ENCODE measurements at regions not wholly inside any gene's neighbourhood (a gene's known extent, or its start where the extent isn't known, plus 50 kb on each side); places are given as distances from the start of the nearest gene placed in this dataset.
A peak's percentile ranks its signal among the peaks of the same experiment; 100 is the strongest.

DNA sequence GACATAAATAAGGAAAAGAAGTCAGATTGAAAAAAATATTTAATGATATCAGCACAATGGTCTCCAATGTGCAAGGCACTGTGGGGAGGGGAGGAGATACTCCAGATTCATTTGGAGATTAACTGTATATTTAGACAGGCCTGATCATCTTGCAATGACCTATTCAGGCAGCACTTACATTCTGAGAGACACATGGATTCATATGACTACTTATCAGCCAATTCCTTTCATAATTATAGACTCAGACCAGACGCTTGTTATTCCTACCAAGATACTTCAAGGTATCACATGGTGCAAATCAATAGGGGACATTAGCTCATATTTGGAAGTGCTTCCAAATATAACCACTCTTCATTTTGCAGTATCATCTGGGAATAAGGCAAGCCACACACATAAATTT lies 153.5 kb upstream of the TARS1 start:
- DNase-seq (ENCODE audit: low read depth in 1 of 2, low spot score in 1 of 2) = no peak
- Histone ChIP-seq H3K4me1 (ENCODE audit: low read depth) (peaks cover 6% of the 10 kb centered on the region), H3K4me3 (no peak overlapping the region), H3K9me3 (ENCODE audit: low read depth) (no peaks in the 10 kb centered on the region), H3K27me3 (no peaks in the 10 kb centered on the region), H3K27ac (no peak overlapping the region), H3K36me3 (no peaks in the 10 kb centered on the region)
- TF ChIP-seq, protein P1, sequence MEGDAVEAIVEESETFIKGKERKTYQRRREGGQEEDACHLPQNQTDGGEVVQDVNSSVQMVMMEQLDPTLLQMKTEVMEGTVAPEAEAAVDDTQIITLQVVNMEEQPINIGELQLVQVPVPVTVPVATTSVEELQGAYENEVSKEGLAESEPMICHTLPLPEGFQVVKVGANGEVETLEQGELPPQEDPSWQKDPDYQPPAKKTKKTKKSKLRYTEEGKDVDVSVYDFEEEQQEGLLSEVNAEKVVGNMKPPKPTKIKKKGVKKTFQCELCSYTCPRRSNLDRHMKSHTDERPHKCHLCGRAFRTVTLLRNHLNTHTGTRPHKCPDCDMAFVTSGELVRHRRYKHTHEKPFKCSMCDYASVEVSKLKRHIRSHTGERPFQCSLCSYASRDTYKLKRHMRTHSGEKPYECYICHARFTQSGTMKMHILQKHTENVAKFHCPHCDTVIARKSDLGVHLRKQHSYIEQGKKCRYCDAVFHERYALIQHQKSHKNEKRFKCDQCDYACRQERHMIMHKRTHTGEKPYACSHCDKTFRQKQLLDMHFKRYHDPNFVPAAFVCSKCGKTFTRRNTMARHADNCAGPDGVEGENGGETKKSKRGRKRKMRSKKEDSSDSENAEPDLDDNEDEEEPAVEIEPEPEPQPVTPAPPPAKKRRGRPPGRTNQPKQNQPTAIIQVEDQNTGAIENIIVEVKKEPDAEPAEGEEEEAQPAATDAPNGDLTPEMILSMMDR (IDR thresholded peaks at IDR 0.05; ENCODE audit: low read depth, low read length) = no peak

DNA sequence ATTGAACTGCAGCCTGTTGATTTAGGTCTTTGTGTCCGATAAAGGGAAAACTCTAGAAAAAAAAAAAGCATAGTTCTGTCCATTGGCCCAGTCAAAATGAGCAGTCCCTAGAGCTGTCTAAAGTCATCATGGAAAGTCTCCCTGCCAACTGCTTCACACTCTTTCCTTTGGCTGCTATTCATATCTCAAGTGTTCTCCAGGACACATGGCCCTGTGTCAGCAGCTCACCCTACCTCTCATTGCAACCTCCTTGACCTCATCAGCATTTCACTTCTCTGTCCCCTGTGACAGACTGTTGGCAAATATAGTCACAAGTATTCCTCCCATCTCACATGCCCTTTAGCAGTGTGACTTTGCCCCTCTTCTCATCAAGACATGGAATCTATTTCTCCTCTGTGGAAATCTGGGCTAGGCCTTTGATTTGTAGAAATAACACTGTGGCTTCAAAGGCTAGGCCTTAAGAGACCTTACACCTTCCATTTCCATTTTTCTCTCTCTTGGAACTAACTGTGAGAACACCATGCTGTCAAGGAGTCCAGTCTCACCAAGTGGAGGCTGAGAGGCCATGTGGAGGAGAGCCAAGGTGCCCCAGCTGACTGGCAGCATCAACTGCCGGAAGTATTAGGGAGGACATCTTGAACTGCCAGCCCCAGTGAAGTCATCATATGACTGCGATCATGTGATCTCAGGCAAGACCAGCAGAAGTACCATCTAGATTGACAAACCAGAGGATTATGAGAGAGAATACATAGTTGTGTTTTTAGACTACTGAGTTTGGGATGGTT lies 149.4 kb upstream of the TARS1 start:
- H3K27me3 ChIP-seq = no peaks in the 10 kb centered on the region
- DNase-seq (ENCODE audit: low read depth in 1 of 2, low spot score in 1 of 2) = peak in 1 of 2 donors; percentile 83
- no peaks in the 10 kb centered on the region for H3K4me1 ChIP-seq (ENCODE audit: low read depth)
- TF ChIP-seq, protein P1 (IDR thresholded peaks at IDR 0.05; ENCODE audit: low read depth, low read length) = no peak
- H3K4me3 ChIP-seq = no peak overlapping the region
- no peaks in the 10 kb centered on the region for H3K36me3 ChIP-seq
- peak overlapping the region; percentile 27 for H3K27ac ChIP-seq
- no peaks in the 10 kb centered on the region for H3K9me3 ChIP-seq (ENCODE audit: low read depth)

DNA sequence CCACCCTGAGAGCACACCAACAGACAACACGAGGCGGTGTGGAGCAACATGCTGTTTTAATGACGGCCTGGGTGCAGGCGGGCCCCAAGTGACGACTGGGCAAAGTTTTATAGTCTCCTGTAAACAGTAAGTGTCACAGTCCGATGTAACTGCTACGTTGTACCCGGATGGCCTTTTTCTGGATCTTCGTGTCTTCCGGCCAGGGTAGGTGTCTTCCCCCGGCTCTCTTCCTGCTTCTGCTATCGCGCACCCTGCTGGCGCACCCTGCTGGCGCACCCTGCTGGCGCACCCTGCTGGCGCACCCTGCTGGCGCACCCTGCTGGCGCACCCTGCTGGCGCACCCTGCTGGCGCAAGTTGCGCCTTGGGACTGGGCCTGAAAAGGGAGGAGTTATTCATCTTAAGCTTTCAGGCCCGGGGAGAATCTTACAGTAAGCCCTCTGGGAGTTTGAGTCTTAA lies 143.0 kb upstream of the TARS1 start:
- no peaks in the 10 kb centered on the region for H3K9me3 ChIP-seq (ENCODE audit: low read depth)
- H3K27ac ChIP-seq = no peak overlapping the region
- peaks cover under 1% of the 10 kb centered on the region for H3K4me1 ChIP-seq (ENCODE audit: low read depth)
- TF ChIP-seq, protein P1 (IDR thresholded peaks at IDR 0.05; ENCODE audit: low read depth, low read length) = no peak
- no peak overlapping the region for H3K4me3 ChIP-seq
- DNase-seq (ENCODE audit: low read depth in 1 of 2, low spot score in 1 of 2) = no peak
- no peaks in the 10 kb centered on the region for H3K36me3 ChIP-seq
- no peaks in the 10 kb centered on the region for H3K27me3 ChIP-seq

DNA sequence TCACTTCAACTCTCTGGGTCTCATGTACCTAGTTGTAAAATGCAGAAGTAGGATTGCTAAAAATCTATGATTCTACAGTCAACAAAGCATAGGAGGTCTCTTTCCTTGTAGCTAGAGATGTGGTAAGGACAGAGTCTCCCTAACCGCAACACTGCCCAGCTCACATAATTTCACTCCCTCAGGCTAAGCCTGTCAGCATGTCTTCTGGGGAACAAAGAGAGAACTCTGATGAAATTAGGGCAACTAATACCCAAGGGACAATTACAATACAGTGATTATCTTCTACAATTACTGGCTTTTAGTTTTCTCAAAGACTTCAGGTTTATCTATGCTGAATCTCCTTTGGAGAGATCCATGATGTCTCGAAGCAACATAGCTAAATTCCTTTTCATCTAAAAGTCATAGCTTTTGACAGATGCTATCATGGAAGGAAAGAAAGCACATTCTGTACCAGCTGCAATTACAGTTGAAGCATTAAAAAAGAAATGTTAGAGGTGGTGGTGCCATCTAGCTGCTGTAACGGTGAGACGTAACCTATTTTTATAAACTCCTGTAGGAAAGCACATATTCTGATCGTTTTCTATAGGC lies 141.1 kb upstream of the TARS1 start:
- Histone ChIP-seq H3K27ac (no peak overlapping the region), H3K4me1 (ENCODE audit: low read depth) (peaks cover 3% of the 10 kb centered on the region), H3K36me3 (no peaks in the 10 kb centered on the region), H3K9me3 (ENCODE audit: low read depth) (no peaks in the 10 kb centered on the region), H3K27me3 (no peaks in the 10 kb centered on the region), H3K4me3 (no peak overlapping the region)
- peak; percentile 45 to 91 for DNase-seq (ENCODE audit: low read depth in 1 of 2, low spot score in 1 of 2)
- TF ChIP-seq, protein P1 (IDR thresholded peaks at IDR 0.05; ENCODE audit: low read depth, low read length) = peak; percentile 45

DNA sequence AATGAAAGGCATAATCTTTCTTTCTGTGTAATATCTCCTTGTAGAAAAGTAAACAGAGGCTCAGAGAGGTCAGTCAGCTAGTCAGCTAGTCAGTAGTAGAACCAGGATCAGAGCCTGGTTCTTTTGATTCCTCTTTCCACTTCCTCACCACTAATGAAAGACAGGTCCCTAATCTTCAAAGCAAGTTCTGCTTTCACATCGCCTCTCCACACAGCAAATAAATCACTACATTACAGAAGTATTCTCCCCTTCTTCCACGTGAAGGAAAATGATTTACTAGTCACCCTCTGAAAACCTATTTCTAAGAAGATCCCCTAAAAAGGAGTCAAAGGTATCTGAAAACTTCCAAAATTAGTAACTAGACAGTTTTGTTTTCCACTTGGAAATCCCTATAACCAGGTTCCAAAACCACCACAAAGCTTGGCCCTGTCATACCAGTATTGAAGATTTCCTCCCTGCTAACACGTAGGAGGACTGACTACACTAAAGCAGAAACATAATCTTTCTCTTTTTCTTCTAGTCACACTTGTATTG lies 140.5 kb upstream of the TARS1 start:
- no peaks in the 10 kb centered on the region for H3K9me3 ChIP-seq (ENCODE audit: low read depth)
- no peaks in the 10 kb centered on the region for H3K36me3 ChIP-seq
- H3K27me3 ChIP-seq = no peaks in the 10 kb centered on the region
- H3K27ac ChIP-seq = no peak overlapping the region
- no peak overlapping the region for H3K4me3 ChIP-seq
- no peak for DNase-seq (ENCODE audit: low read depth in 1 of 2, low spot score in 1 of 2)
- peaks cover 3% of the 10 kb centered on the region for H3K4me1 ChIP-seq (ENCODE audit: low read depth)
- TF ChIP-seq, protein P1 (IDR thresholded peaks at IDR 0.05; ENCODE audit: low read depth, low read length) = no peak
